ENCODE measurements at regions not wholly inside any gene's neighbourhood (a gene's known extent, or its start where the extent isn't known, plus 50 kb on each side); places are given as distances from the start of the nearest gene placed in this dataset.

- no peak for TF ChIP-seq EZH2phosphoT487 (IDR thresholded peaks at IDR 0.05; ENCODE audit: insufficient read depth, low read depth)
- TF ChIP-seq EZH2 (IDR thresholded peaks at IDR 0.05; ENCODE audit: insufficient read depth, poor library complexity, severe bottlenecking) = no peak
Observed at GRCh38 chr7:56493704-56494450, 377.7 kb upstream of the NUPR2 start.

All from GM23248 (cell line).